CD8-positive, alpha-beta memory T cell (primary cell): ENCODE measurements at regions not wholly inside any gene's neighbourhood (a gene's known extent, or its start where the extent isn't known, plus 50 kb on each side); places are given as distances from the start of the nearest gene placed in this dataset.
"Not testable (repeated sequence)": the region's sequence is repeated elsewhere in the genome, so short reads cannot be mapped to it uniquely, and the experiment has no call there.

Experiments
- CTCF ChIA-PET: fragments of 350-600 bp; sonication (Branson Sonifier 250); formaldehyde crosslinking; loops from one replicate; lab custom pipeline; 2021; ENCODE audit warnings: antibody characterized with exemption; lab: Charles Lee
- POLR2A ChIA-PET: fragments of 350-600 bp; sonication (Branson Sonifier 250); formaldehyde crosslinking; loops from one replicate; lab custom pipeline; 2021; ENCODE audit warnings: antibody characterized with exemption; lab: Charles Lee
- DNase-seq, 5 donors: peaks; one replicate each; pipeline versions ENCODE4 v3.0.0 to v3.0.0-alpha.2; 2020 to 2022; ENCODE audit warnings: mixed read lengths in 1 of 5
- H3K27ac ChIP-seq: one replicate; pipeline ENCODE4 v1.7.0; 2013; ENCODE audit warnings: low read depth, mild to moderate bottlenecking, low read length, moderate library complexity
- H3K27me3 ChIP-seq: 2 replicates; pipeline ENCODE4 v1.7.0; 2013; ENCODE audit warnings: low read length, mild to moderate bottlenecking; ENCODE audit not compliant: insufficient read depth, poor library complexity, severe bottlenecking
- H3K36me3 ChIP-seq: 2 replicates; pipeline ENCODE4 v1.7.0; 2013; ENCODE audit warnings: mild to moderate bottlenecking, low read length, moderate library complexity; ENCODE audit not compliant: insufficient read depth
- H3K4me1 ChIP-seq: 2 replicates; pipeline ENCODE4 v1.7.0; 2013; ENCODE audit warnings: mild to moderate bottlenecking, low read length, moderate library complexity; ENCODE audit not compliant: insufficient read depth
- H3K4me3 ChIP-seq: 2 replicates; pipeline ENCODE4 v1.7.0; 2013; ENCODE audit warnings: mild to moderate bottlenecking, low read length
- H3K9me3 ChIP-seq: 2 replicates; pipeline ENCODE4 v1.7.0; 2013; ENCODE audit warnings: mild to moderate bottlenecking, low read length
- H3K27ac Mint-ChIP-seq, 8 donors: one replicate each; pipeline ENCODE4 v1.8.0; 2020 to 2021; ENCODE audit warnings: mixed read lengths in 8 of 8, mild to moderate bottlenecking in 6 of 8, inconsistent platforms in 3 of 8, moderate library complexity in 3 of 8
- H3K27me3 Mint-ChIP-seq, 2 donors: one replicate each; pipeline ENCODE4 v1.8.0; 2020 to 2021; ENCODE audit warnings: mixed read lengths in 2 of 2, mild to moderate bottlenecking in 1 of 2, moderate library complexity in 1 of 2
- H3K36me3 Mint-ChIP-seq, 3 donors: one replicate each; pipeline ENCODE4 v1.8.0; 2020 to 2021; ENCODE audit warnings: mixed read lengths in 3 of 3, inconsistent platforms in 1 of 3, mild to moderate bottlenecking in 1 of 3
- H3K4me1 Mint-ChIP-seq, 3 donors: one replicate each; pipeline ENCODE4 v1.8.0; 2020 to 2021; ENCODE audit warnings: mixed read lengths in 3 of 3, inconsistent platforms in 1 of 3, mild to moderate bottlenecking in 1 of 3
- H3K4me3 Mint-ChIP-seq, 7 donors: one replicate each; pipeline ENCODE4 v1.8.0; 2020 to 2021; ENCODE audit warnings: mixed read lengths in 7 of 7, mild to moderate bottlenecking in 6 of 7, moderate library complexity in 4 of 7, inconsistent platforms in 2 of 7
- H3K9me3 Mint-ChIP-seq, 5 donors: one replicate each; pipeline ENCODE4 v1.8.0; 2020 to 2022; ENCODE audit warnings: mixed read lengths in 5 of 5, mild to moderate bottlenecking in 3 of 5, moderate library complexity in 2 of 5, inconsistent platforms in 1 of 5

GRCh38 chrX:139320661-139321354 lies 209.7 kb upstream of the F9 start:
- H3K4me1 ChIP-seq, H3K27ac ChIP-seq, POLR2A ChIA-PET, H3K4me1 Mint-ChIP-seq, H3K4me3 ChIP-seq, H3K36me3 ChIP-seq, CTCF ChIA-PET, H3K4me3 Mint-ChIP-seq, H3K36me3 Mint-ChIP-seq, H3K27ac Mint-ChIP-seq, H3K27me3 Mint-ChIP-seq, DNase-seq, H3K9me3 ChIP-seq, H3K27me3 ChIP-seq, H3K9me3 Mint-ChIP-seq: not testable (repeated sequence)

- H3K4me3 Mint-ChIP-seq, H3K27ac Mint-ChIP-seq, CTCF ChIA-PET, H3K36me3 ChIP-seq, H3K27me3 Mint-ChIP-seq, POLR2A ChIA-PET, H3K36me3 Mint-ChIP-seq, H3K27me3 ChIP-seq, H3K4me1 Mint-ChIP-seq, H3K27ac ChIP-seq, DNase-seq, H3K4me1 ChIP-seq, H3K4me3 ChIP-seq, H3K9me3 ChIP-seq: not testable (repeated sequence)
- H3K9me3 Mint-ChIP-seq = peaks cover 5 to 18% (median 14%) of the 10 kb centered on the region in 5 donors
These were observed 223.9 kb upstream of the F9 start for GRCh38 chrX:139306675-139307074.

- POLR2A ChIA-PET = no interaction called here
These were observed 226.1 kb upstream of the F9 start for GRCh38 chrX:139304471-139304870.

GRCh38 chrX:139299309-139299708 lies 231.2 kb upstream of the F9 start:
- CTCF ChIA-PET = no interaction called here

More at GRCh38 chrX:139304471-139304870, 226.1 kb upstream of the F9 start:
- Mint-ChIP-seq H3K36me3 (peaks cover 0 to 2% (median 0%) of the 10 kb centered on the region in 3 donors), H3K9me3 (peaks cover 5 to 18% (median 14%) of the 10 kb centered on the region in 5 donors), H3K4me1 (no peaks in the 10 kb centered on the region), H3K4me3 (no peak overlapping the region), H3K27ac (no peak overlapping the region), H3K27me3 (peaks cover 0 to 1% of the 10 kb centered on the region in 2 donors)
- DNase-seq = no peak
- Histone ChIP-seq H3K27ac (no peak overlapping the region), H3K4me1 (no peaks in the 10 kb centered on the region), H3K9me3 (no peaks in the 10 kb centered on the region), H3K4me3 (no peak overlapping the region), H3K27me3 (no peaks in the 10 kb centered on the region), H3K36me3 (no peaks in the 10 kb centered on the region)
- CTCF ChIA-PET = no interaction called here

GRCh38 chrX:139298437-139298836 lies 232.1 kb upstream of the F9 start:
- H3K27me3 Mint-ChIP-seq = peaks cover 0 to 3% of the 10 kb centered on the region in 2 donors
- Histone ChIP-seq H3K9me3 (no peaks in the 10 kb centered on the region), H3K4me3 (no peak overlapping the region), H3K27ac (no peak overlapping the region), H3K4me1 (no peaks in the 10 kb centered on the region), H3K27me3 (no peaks in the 10 kb centered on the region), H3K36me3 (no peaks in the 10 kb centered on the region)
- ChIA-PET POLR2A (no interaction called here), CTCF (no interaction called here)
- peaks cover 0 to 2% (median 0%) of the 10 kb centered on the region in 5 donors for H3K9me3 Mint-ChIP-seq
- no peak overlapping the region for H3K27ac Mint-ChIP-seq
- no peak overlapping the region for H3K4me3 Mint-ChIP-seq
- DNase-seq = no peak
- H3K4me1 Mint-ChIP-seq = no peaks in the 10 kb centered on the region
- H3K36me3 Mint-ChIP-seq = no peaks in the 10 kb centered on the region

More at GRCh38 chrX:139299309-139299708, 231.2 kb upstream of the F9 start:
- Histone ChIP-seq H3K27me3 (no peaks in the 10 kb centered on the region), H3K27ac (no peak overlapping the region), H3K36me3 (no peaks in the 10 kb centered on the region), H3K9me3 (no peaks in the 10 kb centered on the region), H3K4me1 (no peaks in the 10 kb centered on the region), H3K4me3 (no peak overlapping the region)
- H3K27me3 Mint-ChIP-seq = peaks cover 0 to 3% of the 10 kb centered on the region in 2 donors
- H3K27ac Mint-ChIP-seq = no peak overlapping the region
- no peaks in the 10 kb centered on the region for H3K36me3 Mint-ChIP-seq
- no peak overlapping the region for H3K4me3 Mint-ChIP-seq
- POLR2A ChIA-PET = no interaction called here
- H3K9me3 Mint-ChIP-seq = peaks cover 0 to 2% (median 0%) of the 10 kb centered on the region in 5 donors
- DNase-seq = no peak
- no peaks in the 10 kb centered on the region for H3K4me1 Mint-ChIP-seq

- Mint-ChIP-seq H3K9me3 (peaks cover 0 to 2% (median 0%) of the 10 kb centered on the region in 5 donors), H3K36me3 (no peaks in the 10 kb centered on the region), H3K4me1 (no peaks in the 10 kb centered on the region), H3K4me3 (no peak overlapping the region), H3K27me3 (peaks cover 0 to 3% of the 10 kb centered on the region in 2 donors), H3K27ac (no peak overlapping the region)
- Histone ChIP-seq H3K4me1 (no peaks in the 10 kb centered on the region), H3K27ac (no peak overlapping the region), H3K36me3 (no peaks in the 10 kb centered on the region), H3K9me3 (no peaks in the 10 kb centered on the region), H3K27me3 (no peaks in the 10 kb centered on the region), H3K4me3 (no peak overlapping the region)
- CTCF ChIA-PET = no interaction called here
- DNase-seq = no peak
- POLR2A ChIA-PET = no interaction called here
These were observed 232.9 kb upstream of the F9 start for GRCh38 chrX:139297638-139298037.

GRCh38 chrX:139293991-139294390 lies 236.5 kb upstream of the F9 start:
- Mint-ChIP-seq H3K4me1 (no peaks in the 10 kb centered on the region), H3K27me3 (peaks cover 0 to 5% of the 10 kb centered on the region in 2 donors), H3K4me3 (no peak overlapping the region), H3K36me3 (no peaks in the 10 kb centered on the region), H3K9me3 (peaks cover 0 to 2% (median 0%) of the 10 kb centered on the region in 5 donors), H3K27ac (no peak overlapping the region)
- ChIA-PET CTCF (no interaction called here), POLR2A (no interaction called here)
- H3K27ac ChIP-seq = no peak overlapping the region
- no peak overlapping the region for H3K4me3 ChIP-seq
- H3K27me3 ChIP-seq = no peaks in the 10 kb centered on the region
- H3K36me3 ChIP-seq = no peaks in the 10 kb centered on the region
- no peaks in the 10 kb centered on the region for H3K9me3 ChIP-seq
- no peaks in the 10 kb centered on the region for H3K4me1 ChIP-seq
- DNase-seq = no peak

- Mint-ChIP-seq H3K27ac (no peak overlapping the region), H3K4me1 (no peaks in the 10 kb centered on the region)
These were observed 240.2 kb upstream of the F9 start for GRCh38 chrX:139290310-139290709.

More at GRCh38 chrX:139290310-139290709, 240.2 kb upstream of the F9 start:
- Histone ChIP-seq H3K4me1 (no peaks in the 10 kb centered on the region), H3K36me3 (no peaks in the 10 kb centered on the region), H3K27ac (no peak overlapping the region), H3K4me3 (no peak overlapping the region), H3K9me3 (no peaks in the 10 kb centered on the region), H3K27me3 (no peaks in the 10 kb centered on the region)
- Mint-ChIP-seq H3K9me3 (peaks cover 0 to 3% (median 0%) of the 10 kb centered on the region in 5 donors), H3K27me3 (peaks cover 0 to 5% of the 10 kb centered on the region in 2 donors), H3K4me3 (no peak overlapping the region), H3K36me3 (no peaks in the 10 kb centered on the region)
- POLR2A ChIA-PET = no interaction called here
- CTCF ChIA-PET = no interaction called here
- DNase-seq = no peak
